GM23338 (cell line): ENCODE measurements at regions not wholly inside any gene's neighbourhood (a gene's known extent, or its start where the extent isn't known, plus 50 kb on each side); places are given as distances from the start of the nearest gene placed in this dataset.

ENCODE experiments used
- ATAC-seq: fragments of 200-7000 bp; cut with Tn5 transposase; 3 replicates; pipeline ENCODE4 v1.9.1; 2020
- DNase-seq: peaks from one replicate; pipeline ENCODE4 v3.0.0-alpha.2; 2015; ENCODE audit warnings: low spot score
- H2AFZ ChIP-seq: fragments of 200-600 bp; sonication (generic); 2 replicates; pipeline ENCODE4 v1.8.0; 2016; ENCODE audit warnings: antibody characterized with exemption, mild to moderate bottlenecking, moderate library complexity
- H3F3A ChIP-seq: fragments of 200-600 bp; sonication (generic); replicated peaks from 2 replicates; pipeline ENCODE4 v1.8.0; 2017; ENCODE audit warnings: antibody characterized with exemption, mixed run types, low read depth
- H3K27ac ChIP-seq: fragments of 200-600 bp; sonication (generic); 2 replicates; pipeline ENCODE4 v1.6.1; 2016; ENCODE audit warnings: low read depth
- H3K27me3 ChIP-seq: fragments of 200-600 bp; sonication (generic); 2 replicates; pipeline ENCODE4 v1.8.0; 2016; ENCODE audit warnings: mild to moderate bottlenecking, mixed run types, moderate library complexity; ENCODE audit not compliant: insufficient read depth
- H3K36me3 ChIP-seq: fragments of 200-600 bp; sonication (generic); 2 replicates; pipeline ENCODE4 v1.8.0; 2016; ENCODE audit warnings: mild to moderate bottlenecking; ENCODE audit not compliant: insufficient read depth
- H3K4me1 ChIP-seq: fragments of 200-600 bp; sonication (generic); 2 replicates; pipeline ENCODE4 v1.8.0; 2016; ENCODE audit warnings: mild to moderate bottlenecking, moderate library complexity; ENCODE audit not compliant: insufficient read depth
- H3K4me2 ChIP-seq: fragments of 200-600 bp; sonication (generic); 2 replicates; pipeline ENCODE4 v1.7.1; 2017; ENCODE audit warnings: mixed run types
- H3K4me3 ChIP-seq: fragments of 200-600 bp; sonication (generic); 2 replicates; pipeline ENCODE4 v1.6.1; 2016; ENCODE audit warnings: mixed run types
- H3K79me2 ChIP-seq: fragments of 200-600 bp; sonication (generic); replicated peaks from 2 replicates; pipeline ENCODE4 v1.8.0; 2017; ENCODE audit warnings: mild to moderate bottlenecking; ENCODE audit not compliant: insufficient read depth
- H3K9me2 ChIP-seq: fragments of 200-600 bp; sonication (generic); 2 replicates; pipeline ENCODE4 v1.8.0; 2017; ENCODE audit not compliant: insufficient read depth
- H4K20me1 ChIP-seq: fragments of 200-600 bp; sonication (generic); replicated peaks from 2 replicates; pipeline ENCODE4 v1.8.0; 2017; ENCODE audit warnings: mild to moderate bottlenecking; ENCODE audit not compliant: insufficient read depth
- H3K27ac Mint-ChIP-seq: 2 replicates; pipeline ENCODE4 v1.8.0; 2020; ENCODE audit warnings: inconsistent platforms, mild to moderate bottlenecking, moderate library complexity, mixed read lengths
- H3K27me3 Mint-ChIP-seq: 3 replicates; pipeline ENCODE4 v1.8.0; 2022; ENCODE audit warnings: low read depth, mild to moderate bottlenecking, moderate library complexity, mixed read lengths, inconsistent platforms; ENCODE audit not compliant: insufficient read depth, poor library complexity
- H3K36me3 Mint-ChIP-seq: 3 replicates; pipeline ENCODE4 v1.8.0; 2021; ENCODE audit warnings: low read depth, mild to moderate bottlenecking, inconsistent platforms, moderate library complexity, mixed read lengths
- H3K4me1 Mint-ChIP-seq: 3 replicates; pipeline ENCODE4 v1.8.0; 2020; ENCODE audit warnings: mild to moderate bottlenecking, inconsistent platforms, mixed read lengths
- H3K4me3 Mint-ChIP-seq: 3 replicates; pipeline ENCODE4 v1.8.0; 2021; ENCODE audit warnings: moderate library complexity, mild to moderate bottlenecking, inconsistent platforms, mixed read lengths
- H3K9me3 Mint-ChIP-seq: 3 replicates; pipeline ENCODE4 v1.8.0; 2020; ENCODE audit warnings: moderate library complexity, mild to moderate bottlenecking, inconsistent platforms, mixed read lengths
- CTCF ChIP-seq, 2 experiments: fragments of 200-600 bp in 1 of 2; sonication (generic) in 1 of 2; conservative IDR thresholded peaks; 2 replicates each; pipeline versions ENCODE4 v1.5.1 to v1.6.1; 2016 to 2017; ENCODE audit warnings: antibody characterized with exemption in 2 of 2, low read depth in 2 of 2, mild to moderate bottlenecking in 2 of 2, moderate library complexity in 1 of 2
- ZNF114 ChIP-seq: fragments of 250-450 bp; sonication (Bioruptor Pico); IDR thresholded peaks from 2 replicates; pipeline ENCODE4 v1.5.0; 2020; ENCODE audit warnings: mild to moderate bottlenecking, moderate library complexity
- ZNF462 ChIP-seq: fragments of 250-450 bp; sonication (Bioruptor Pico); IDR thresholded peaks from 2 replicates; pipeline ENCODE4 v1.5.0; 2020; ENCODE audit warnings: mild to moderate bottlenecking, moderate library complexity

GRCh38 chr1:60848583-60849188, 233.7 kb upstream of the NFIA start:
- peaks cover 9% of the 10 kb centered on the region for H3K27me3 Mint-ChIP-seq
- Histone ChIP-seq H3K36me3 (no peaks in the 10 kb centered on the region), H3K9me2 (no peaks in the 10 kb centered on the region), H3K79me2 (no peaks in the 10 kb centered on the region), H3K27ac (peak overlapping the region; percentile 82), H3F3A (no peaks in the 10 kb centered on the region), H3K27me3 (no peaks in the 10 kb centered on the region), H3K4me1 (peaks cover 17% of the 10 kb centered on the region), H3K4me3 (peak overlapping the region; percentile 4; the same call in 1 of the 2 replicates), H4K20me1 (no peaks in the 10 kb centered on the region), H3K4me2 (peak overlapping the region; percentile 21; the same call in 1 of the 2 replicates), H2AFZ (peak overlapping the region; percentile 2; the same call in 1 of the 2 replicates)
- TF ChIP-seq CTCF (conservative IDR thresholded peaks at IDR 0.05; ENCODE audit: low read depth in 2 of 2) (peak; percentile 62 to 79), ZNF462 (CRISPR knock-in tag) (0 out of 2 replicates have a peak, but pooled peaks have one; percentile 53), ZNF114 (CRISPR knock-in tag) (no peak)
- H3K9me3 Mint-ChIP-seq: peaks cover 37% of the 10 kb centered on the region
- H3K27ac Mint-ChIP-seq: peak overlapping the region; percentile 80
- ATAC-seq (peak; percentile 82), DNase-seq (peak; percentile 76)
- H3K4me1 Mint-ChIP-seq: peaks cover 20% of the 10 kb centered on the region
- H3K36me3 Mint-ChIP-seq: peaks cover 33% of the 10 kb centered on the region
- no peak overlapping the region for H3K4me3 Mint-ChIP-seq
